T1000 (cell line): ENCODE measurements at regions not wholly inside any gene's neighbourhood (a gene's known extent, or its start where the extent isn't known, plus 50 kb on each side); places are given as distances from the start of the nearest gene placed in this dataset.

Source experiments
- DNase-seq: peaks from one replicate; lab custom pipeline; 2025; ENCODE audit warnings: mixed read lengths; lab: John Stamatoyannopoulos, UW

DNA sequence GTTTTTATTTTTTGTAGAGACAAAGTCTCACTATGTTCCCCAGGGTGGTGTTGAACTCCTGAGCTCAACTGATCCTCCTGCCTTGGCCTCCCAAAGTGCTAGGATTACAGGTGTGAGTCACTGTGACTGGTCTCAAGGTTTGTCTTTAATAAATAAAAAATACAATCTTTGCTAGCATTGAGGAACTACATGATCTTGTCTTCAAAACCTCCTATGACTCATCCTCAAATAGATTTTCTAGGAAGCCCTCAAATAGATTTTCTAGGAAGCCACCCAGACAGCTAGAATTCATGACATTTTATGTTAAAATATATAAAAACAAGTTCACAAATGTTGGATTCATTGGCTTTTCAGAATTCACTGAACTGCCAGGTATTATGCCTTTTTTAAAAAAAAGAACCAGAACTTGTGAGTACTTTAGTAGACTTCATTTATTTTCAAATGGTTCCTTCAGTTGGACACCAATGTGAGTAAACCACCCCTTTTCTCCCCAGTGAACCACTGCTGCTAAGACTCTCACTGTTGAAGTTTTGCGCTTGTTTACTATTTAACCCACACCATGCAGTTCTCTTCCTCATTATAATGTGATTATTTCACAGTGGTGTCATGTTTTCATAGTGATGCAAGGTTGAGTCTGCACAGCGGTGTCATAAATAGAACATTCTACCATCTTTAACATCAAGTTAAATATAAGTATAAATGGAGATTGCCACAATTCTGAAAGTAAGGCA is 303.9 kb downstream of the CASP12 start:
- no peak for DNase-seq

DNA sequence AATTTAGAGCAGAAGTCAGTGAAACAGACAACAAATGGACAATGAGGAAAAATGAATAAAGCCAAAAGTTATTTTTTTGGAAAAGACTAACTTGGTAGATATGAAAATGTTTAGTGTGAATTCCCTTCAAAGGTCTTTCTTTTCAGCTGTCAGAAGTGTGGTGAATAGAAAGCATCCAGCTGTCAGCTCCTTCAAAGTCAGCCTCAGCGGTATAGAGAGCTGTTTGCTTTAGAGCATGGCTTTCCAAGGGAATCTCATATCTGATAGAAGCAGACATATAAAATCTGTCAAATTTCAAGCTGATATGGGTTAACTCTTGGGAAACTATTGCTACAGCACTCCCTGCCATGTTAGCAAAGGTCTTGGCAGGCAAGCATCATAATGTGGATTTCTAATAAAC is 309.3 kb downstream of the CASP12 start:
- DNase-seq = no peak

DNA sequence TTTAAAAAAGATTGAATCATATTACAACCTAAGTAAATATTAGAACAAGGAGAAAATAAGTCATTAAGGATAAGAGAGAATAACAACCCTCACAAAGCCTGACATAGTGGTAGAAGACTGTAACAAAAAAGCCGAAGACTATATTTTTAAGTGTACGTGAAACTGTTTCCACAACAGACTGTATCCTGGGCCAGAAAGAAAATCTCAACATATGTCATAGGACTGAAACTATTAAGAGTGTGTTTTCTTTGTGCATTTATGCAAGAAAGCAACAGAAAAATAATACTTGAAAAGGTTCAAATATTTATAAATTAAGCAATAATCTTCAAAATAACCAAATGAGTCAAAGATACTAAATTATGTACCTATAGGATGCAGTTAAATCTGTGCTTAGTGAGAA is 309.8 kb downstream of the CASP12 start:
- no peak for DNase-seq

DNA sequence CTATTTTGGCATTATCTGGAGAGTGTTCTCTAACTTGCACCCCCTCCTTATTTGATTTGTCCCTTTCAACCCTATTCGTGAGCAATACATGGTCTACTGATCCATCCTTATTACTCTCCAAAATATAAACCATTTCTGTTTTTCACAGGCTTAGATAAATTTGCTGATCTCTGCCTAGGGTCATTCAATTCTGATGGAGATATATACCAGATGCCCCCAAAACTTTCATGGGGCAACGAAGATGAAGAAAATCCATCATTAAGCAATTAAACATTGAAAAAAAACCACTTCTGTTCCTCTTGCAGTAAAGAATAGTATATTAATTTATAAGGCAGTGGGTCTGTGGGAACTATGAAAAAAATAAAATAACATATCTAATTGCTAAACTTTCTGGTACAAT is 313.4 kb downstream of the CASP12 start:
- no peak for DNase-seq

DNA sequence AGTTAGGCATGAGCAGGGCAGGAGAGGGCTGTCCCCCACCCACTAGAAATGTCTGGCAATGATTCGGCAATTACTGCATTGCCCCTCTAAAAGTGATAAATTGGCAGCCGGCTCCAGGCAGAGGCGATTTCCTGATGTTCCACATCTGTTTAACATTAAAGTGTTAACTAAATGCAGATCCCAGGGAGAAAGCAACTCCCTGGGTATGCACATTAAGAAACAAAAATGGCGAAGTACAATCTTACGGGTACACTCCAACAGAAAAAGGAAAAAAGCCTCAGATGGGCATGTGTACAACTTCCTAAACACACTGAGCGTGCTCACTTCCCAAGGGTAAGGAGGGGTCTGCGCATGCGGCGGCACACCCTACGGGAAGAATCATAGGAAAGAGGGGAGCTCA is 314.4 kb downstream of the CASP12 start:
- no peak for DNase-seq

DNA sequence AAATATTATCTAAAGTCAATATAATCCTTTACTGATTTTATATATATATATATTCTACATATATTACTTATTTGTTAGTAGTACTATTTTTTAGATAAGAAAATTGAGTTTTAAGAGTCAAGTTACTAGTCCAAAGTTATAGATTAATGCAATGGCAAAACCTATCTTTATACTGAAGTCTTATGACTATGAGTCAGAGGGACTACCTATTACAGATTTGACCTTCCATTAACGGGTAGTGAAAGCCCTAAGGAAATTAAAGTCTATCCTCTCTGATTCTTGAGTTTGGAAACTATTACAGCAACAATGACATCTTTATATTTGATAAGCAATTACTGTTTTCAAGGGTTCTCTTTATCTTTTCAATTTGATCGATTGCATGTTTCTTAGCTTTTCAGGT is 315.8 kb downstream of the CASP12 start:
- no peak for DNase-seq

DNA sequence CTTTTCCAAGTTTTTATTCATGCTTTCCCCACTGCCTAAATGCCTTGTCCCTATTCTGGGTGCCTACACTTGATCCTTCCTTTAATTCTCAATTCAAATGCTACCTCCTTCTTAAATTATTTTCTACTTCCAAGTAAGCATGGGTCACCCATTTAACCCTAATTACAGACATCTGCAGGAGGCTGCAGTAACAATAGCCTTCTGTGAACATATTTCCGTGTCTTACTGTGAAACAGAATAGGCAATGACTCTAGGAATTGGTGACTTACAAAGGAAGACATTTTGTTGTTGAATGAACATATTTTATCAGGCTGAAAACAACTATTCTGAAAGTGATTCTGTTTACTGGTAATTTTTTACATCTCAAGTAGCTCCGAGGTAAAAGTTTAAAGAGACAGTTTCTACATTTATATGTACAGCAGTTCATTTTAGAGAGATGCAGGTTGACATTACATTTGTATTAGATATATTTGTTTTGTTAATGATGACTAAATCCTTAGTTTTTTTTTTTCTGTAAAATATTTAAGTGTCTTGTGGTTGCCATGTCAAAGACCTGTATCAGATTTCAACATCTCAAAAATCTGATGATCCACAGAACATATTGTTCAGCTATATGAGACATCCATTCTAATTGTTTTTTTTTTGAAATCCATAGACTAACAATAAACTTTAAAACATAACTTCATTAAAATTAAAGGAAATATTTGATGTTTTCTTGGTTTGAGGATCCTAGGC is 316.8 kb downstream of the CASP12 start:
- DNase-seq = no peak

DNA sequence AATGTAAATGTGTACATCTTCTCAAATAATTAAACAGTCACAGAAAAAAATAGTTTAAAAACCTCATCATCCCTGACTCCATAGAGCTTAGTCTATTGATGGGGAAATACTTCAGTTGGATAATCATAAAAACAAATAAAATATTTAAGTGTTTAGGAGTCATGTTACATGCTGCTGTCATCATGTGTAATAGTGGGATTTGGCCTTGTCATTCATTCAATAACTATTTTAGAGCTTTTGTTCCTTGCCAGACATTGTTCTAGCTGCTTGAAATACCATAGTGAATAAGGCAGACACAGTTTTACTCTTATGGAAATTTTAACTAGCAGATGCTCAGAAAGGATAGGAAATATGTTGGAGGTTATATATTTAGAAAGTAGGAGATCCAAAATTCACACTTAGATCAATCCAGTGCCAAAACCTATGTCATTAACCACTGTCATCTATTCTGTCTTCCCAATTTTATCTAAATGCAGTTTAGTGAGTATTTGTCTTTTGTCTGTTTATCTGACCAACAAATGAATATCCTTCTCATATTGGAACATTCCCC is 324.7 kb downstream of the CASP12 start:
- DNase-seq = no peak

DNA sequence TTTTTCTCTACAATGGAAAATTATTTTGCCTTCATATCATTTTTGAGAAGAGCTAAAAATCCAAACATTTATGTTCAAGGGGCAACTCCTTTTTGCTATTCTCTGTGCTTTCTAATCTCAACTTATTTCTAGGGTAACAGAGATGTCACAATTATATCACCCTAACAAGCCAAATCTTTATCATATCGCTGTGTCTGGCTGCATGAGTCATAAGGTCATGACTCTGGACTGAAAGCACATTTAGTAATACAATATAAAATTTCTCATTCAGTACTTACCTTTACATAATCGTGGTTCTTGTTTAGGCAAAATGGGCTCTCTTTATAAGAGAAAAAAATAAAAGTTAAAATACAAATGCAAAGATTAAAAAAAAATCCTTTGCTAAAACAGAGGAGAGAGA is 326.0 kb downstream of the CASP12 start:
- no peak for DNase-seq

DNA sequence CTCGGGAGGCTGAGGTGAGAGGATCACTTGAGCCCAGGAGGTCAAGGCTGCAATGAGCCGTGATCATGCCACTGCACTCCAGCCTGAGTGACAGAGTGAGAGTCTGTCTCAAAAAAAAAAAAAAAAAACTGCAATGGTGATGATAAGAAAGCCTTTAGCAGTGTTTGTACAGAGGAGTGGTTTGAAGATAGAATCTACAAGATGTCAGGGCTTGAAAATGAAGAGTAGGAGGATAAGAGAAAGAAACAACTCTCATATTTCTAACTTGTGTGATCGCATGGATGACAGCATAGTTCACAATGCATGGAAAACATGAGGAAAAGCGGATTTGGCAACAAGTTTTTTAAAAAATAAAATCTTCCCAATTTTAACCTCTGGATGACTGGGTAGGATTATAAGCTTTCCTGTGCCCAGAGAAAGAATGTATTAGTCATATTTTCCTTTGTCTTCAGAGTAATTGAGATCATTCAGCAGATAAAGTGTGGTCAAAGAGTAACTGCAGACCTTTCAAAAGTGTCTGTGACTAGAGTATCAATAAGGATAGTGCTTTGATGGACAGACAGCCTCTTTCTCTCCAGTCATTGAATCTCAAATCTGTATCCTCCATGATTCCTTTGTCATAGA is 328.1 kb downstream of the CASP12 start:
- DNase-seq = no peak

DNA sequence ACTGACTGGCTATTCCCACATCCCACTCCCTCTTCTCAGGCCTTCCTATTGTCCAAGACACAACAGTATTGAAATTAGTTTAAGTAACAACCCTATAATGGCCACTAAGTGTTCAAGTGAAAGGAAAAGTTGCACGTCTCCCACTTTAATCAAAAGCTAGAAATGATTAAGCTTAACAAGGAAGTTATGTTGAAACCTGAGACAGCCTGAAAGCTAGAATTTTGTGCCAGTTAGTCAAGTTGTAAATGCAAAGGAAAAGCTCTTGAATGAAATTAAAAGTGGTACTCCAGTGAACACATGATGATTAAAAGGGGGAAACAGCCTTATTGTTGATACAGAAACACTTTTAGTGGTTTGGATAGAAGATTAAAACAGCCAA is 332.7 kb downstream of the CASP12 start:
- DNase-seq = no peak

DNA sequence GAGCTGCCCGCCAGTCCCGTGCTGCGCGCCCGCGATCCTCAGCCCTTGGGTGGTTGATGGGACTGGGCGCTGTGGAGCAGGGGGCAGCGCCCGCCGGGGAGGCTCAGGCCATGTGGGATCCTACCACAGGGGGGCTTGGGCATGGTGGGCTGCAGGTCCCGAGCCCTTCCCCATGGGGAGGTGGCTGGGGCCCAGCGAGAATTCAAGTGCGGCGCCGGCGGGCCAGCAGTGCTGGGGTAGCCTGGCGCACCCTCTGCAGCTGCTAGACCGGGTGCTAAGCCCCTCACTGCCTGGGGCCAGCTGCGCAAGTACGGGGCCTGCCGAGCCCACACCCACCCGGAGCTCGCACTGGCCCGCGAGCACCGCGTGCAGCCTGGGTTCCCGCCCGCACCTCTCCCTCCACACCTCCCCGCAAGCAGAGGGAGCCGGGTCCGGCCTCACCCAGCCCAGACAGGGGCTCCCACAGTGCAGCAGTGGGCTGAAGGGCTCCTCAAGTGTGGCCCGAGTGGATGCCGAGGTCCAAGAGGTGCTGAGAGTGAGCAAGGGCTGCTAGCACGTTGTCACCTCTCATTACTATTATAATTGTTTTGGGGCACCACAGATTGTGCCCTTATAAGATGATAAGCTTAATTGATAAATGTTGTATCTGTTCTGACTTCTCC is 333.2 kb downstream of the CASP12 start:
- no peak for DNase-seq

DNA sequence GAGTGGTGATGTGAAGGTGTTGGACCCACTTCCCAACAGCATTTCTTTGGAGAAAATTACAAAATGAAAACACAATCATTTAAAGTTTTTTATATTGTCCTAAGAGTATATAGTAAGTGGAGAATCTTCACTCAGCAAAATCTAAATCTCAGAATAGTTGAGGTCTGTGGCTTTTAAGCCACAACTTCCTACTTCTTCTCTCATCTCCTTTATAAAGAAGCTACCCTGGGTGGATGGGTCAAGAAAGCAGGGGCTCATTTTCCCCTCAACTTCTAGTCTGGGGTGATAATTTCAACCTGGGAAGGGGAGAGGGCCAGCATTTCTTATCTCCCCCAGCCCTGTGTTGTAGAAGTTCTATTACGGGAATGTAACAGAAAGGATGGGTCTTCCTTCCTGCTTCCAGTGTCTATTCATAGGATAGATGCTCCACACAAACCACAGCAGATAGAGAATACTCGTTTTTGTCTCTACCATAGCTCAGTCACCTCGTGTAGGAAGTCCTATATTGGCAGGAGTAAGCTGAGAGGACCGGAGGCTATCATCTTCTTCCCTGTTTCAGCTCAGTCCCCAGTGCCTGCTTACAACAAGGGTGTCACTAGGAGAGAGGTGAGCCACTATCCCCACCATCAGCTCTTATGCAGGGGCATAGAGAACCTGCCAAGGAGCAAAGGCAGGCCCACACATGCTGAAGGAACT is 341.5 kb downstream of the CASP12 start:
- DNase-seq = no peak

DNA sequence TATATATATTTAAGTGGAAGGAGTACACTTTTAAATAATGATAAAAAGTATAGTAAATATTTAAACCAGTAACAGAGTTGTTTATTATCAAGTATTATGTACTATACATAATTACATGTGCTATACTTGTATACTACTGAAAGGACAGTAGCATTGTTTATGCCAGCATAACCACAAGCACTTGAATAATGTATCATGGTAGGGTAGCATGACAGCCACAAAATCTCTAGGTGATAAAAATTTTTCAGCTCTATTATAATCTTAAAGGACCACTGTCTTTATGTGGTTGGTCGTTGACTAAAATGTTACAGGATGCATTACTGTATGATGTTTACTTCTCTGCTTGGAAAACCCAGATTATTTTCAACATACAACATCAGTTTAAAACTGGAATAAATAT is 349.2 kb downstream of the CASP12 start:
- DNase-seq = no peak

DNA sequence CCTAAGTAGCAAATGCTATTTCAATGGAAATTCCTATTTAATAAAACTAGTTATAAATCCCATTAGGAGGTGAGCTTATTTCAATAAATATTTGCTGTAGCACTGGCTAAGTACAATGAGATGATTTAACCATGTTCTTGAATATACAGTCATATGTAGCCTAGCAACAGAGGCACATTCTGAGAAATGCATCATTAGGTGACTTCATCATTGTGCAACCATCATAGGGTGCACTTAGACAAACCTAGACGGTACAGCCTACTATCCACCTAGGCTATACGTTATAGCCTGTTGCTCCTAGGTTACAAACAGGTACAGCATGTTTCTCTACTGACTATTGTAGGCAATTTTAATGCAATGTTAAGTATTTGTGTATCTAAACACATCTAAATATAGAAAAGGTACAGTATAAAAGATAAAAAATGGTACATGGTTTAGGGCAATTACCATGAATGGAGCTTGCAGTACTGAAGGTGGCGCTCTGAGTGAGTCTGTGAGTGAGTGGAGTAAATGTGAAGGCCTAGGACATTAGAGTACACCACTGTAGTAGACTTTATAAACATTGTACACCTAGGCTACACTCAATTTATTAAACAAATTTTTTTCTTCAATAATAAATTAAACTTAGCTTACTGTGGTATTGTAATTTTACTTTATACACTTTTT is 350.1 kb downstream of the CASP12 start:
- no peak for DNase-seq

DNA sequence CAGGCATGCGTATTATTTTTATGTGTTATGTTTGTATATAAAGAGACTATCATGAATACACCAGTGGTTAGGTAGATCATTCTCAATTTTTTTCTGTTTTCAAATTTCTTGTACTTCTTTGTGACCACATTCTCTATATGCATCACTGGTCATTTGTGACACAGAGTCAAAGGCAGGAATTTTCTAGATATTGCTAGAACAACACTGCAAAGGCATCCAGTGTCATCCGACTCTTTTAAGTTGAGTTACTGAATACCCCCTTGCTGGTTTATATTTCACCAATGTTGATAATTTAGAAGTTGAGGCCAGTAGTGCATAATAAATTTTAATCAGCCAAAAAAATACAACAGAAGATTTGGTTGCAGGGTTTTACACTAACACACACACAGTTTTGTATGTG is 351.8 kb downstream of the CASP12 start:
- DNase-seq = no peak

DNA sequence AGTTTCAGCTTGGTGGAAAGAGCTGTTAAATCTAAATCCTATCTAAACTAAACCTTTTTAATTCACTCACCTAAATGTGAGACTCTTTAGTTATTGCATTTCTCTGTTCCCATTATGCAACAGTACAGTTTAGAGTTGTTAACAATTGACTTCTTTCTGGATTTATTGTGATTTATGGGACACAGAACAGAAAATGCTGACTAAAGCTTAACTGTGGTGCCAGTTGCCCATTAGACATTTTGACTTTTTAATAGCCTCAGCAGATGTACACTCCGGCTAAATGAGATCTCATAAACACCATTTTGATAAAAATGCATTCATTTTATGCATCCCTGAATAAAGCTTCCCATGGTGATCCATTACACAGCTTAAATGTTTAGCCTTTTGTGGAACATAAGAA is 356.6 kb downstream of the CASP12 start:
- no peak for DNase-seq

DNA sequence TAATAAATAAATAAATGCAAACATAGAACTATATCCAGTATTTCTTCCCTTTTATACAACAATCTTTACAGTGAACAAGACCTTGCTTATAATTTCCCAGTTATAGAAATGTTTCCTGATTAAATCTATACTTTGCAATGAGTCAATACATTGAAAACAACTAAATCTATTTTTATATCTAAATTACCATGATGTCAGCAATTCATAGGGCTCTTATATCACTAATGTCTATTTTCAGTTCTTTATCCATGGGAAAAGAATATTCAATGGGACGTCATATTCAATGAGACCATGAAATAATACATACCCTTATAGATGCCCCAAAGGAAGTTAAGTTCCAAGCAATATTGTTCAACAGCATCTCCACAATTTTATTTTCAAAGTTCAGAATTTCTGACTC is 359.9 kb downstream of the CASP12 start:
- DNase-seq = no peak

DNA sequence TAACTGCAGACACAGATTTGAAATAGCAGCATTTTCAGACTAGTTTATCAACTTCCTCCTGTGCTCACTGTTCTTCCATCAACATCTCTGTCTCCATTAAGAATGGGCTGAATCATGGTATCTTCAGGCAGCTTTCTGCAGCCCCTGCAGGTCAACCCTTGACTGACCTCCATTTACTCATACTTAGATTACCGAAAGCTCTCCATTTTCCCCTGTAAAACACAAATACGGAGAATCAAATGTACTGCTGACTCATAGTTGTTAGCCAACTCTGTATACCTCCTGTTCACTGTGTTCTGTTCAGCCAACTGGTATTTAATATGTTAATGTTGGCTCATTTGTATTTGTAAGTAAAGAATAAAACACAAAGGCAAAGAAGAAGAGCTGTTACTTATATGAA is 364.0 kb downstream of the CASP12 start:
- DNase-seq = no peak

DNA sequence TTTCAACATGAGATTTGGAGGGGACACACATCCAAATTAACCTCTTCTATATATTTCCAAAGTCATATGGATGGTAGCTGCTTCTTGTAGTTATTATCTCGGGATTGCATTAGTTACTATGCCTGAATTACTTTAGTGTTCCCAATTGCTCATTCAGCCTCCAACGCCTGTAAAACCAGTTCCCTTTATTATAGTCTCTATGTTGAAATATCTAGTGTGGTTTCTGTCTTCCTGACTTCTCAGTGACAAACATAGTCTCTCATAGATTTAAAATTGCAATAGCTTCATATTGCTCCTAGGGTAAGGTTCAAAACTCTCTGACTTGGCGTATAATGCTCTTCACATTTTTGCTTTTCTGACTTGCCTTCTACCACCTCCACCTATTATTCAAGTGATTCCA is 366.4 kb downstream of the CASP12 start:
- no peak for DNase-seq

DNA sequence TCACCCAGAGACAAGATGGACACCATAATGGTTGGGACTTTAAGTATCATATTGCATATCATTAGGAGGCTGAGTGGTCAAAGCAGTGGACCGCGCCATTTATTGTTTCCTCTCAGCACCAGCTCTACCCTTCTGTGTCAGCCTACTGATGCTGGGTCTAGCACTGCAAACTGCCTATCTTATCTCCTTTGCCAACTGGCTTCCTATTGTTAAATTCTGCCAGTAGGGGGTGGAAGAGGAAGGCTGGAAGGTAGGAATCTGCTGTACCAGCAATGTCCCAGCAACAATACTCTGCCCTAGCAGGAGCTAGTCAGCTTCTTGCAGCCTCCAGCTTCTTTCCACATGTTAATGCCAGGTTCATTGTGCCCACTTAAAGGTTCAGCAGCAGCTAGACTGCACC is 367.1 kb upstream of the PDGFD start:
- no peak for DNase-seq
